Panc1 (cell line): ENCODE measurements at regions not wholly inside any gene's neighbourhood (a gene's known extent, or its start where the extent isn't known, plus 50 kb on each side); places are given as distances from the start of the nearest gene placed in this dataset.

Experiments
- ATAC-seq: fragments of 200-7000 bp; cut with Tn5 transposase; 2 replicates; pipeline ENCODE4 v1.9.1; 2020; ENCODE audit warnings: mild to moderate bottlenecking, moderate library complexity
- BruUV-seq: library from RNA; stranded (reverse); fragments of 400-500 nt; replicated peaks from 2 replicates; lab custom pipeline; 2021; lab: Mats Ljungman, UMichigan
- CTCF ChIA-PET: fragments of 300-600 bp; sonication (Branson Sonifier 250); formaldehyde crosslinking; loops from one replicate; lab custom pipeline; 2022; ENCODE audit warnings: antibody characterized with exemption; lab: Charles Lee
- POLR2A ChIA-PET: fragments of 300-600 bp; sonication (Branson Sonifier 250); formaldehyde crosslinking; loops from one replicate; lab custom pipeline; 2022; ENCODE audit warnings: antibody characterized with exemption; lab: Charles Lee
- DNase-seq: peaks from one replicate; pipeline ENCODE4 v3.0.0-alpha.2; 2010; ENCODE audit warnings: low read depth, low spot score
- H3K27ac ChIP-seq: 2 replicates; pipeline ENCODE4 v1.5.1; 2011; ENCODE audit warnings: mild to moderate bottlenecking, low read length, inconsistent platforms
- H3K27me3 ChIP-seq: fragments of 200-500 bp; sonication (Bioruptor generic); 2 replicates; pipeline ENCODE4 v1.6.0; 2014; ENCODE audit warnings: low read length, inconsistent platforms; ENCODE audit not compliant: control insufficient read depth, insufficient read depth
- H3K36me3 ChIP-seq: fragments of 200-500 bp; sonication (Bioruptor generic); 2 replicates; pipeline ENCODE4 v1.5.1; 2014; ENCODE audit warnings: inconsistent platforms, mild to moderate bottlenecking, low read length, moderate library complexity; ENCODE audit not compliant: control insufficient read depth, insufficient read depth
- H3K4me1 ChIP-seq: 2 replicates; pipeline ENCODE4 v1.5.1; 2011; ENCODE audit warnings: inconsistent platforms, mild to moderate bottlenecking, low read length, moderate library complexity; ENCODE audit not compliant: control insufficient read depth, insufficient read depth
- H3K4me3 ChIP-seq, 2 experiments: 2 replicates each; pipeline ENCODE4 v1.5.1; 2011 to 2012; ENCODE audit warnings: low read depth in 2 of 2, low read length in 2 of 2, mild to moderate bottlenecking in 2 of 2, inconsistent platforms in 1 of 2, moderate library complexity in 1 of 2
- H3K9me3 ChIP-seq: fragments of 200-500 bp; sonication (Bioruptor generic); 2 replicates; pipeline ENCODE4 v1.5.1; 2014; ENCODE audit warnings: low read depth, mild to moderate bottlenecking, inconsistent platforms, low read length, moderate library complexity; ENCODE audit not compliant: control insufficient read depth, insufficient read depth
- POLR2AphosphoS5 ChIP-seq: IDR thresholded peaks from 2 replicates; pipeline ENCODE4 v1.6.1; 2012; ENCODE audit warnings: mild to moderate bottlenecking, low read depth, low read length, moderate library complexity
- SIN3A ChIP-seq: IDR thresholded peaks from 2 replicates; pipeline ENCODE4 v1.6.1; 2012; ENCODE audit warnings: low read depth, mild to moderate bottlenecking, low read length, moderate library complexity, borderline replicate concordance; ENCODE audit not compliant: insufficient read depth
- TCF7L2 ChIP-seq: IDR thresholded peaks from 2 replicates; pipeline ENCODE4 v1.6.1; 2011; ENCODE audit warnings: mild to moderate bottlenecking, low read depth, low read length, inconsistent platforms
- in situ Hi-C: cut with HindIII; loops from 2 replicates; pipeline ENCODE4 v1.10.0; 2016; ENCODE audit warnings: low sequenced_read_pairs, low pct_unique_long_range_greater_than_20kb
- intact Hi-C: fragments of 100-400 bp; cut with micrococcal nuclease; formaldehyde crosslinking; loops from one replicate; pipeline ENCODE4 v1.10.0; 2022; ENCODE audit not compliant: unreplicated experiment
- TF ChIP-seq, protein P1 (sequence below): fragments of 450-650 bp; IDR thresholded peaks from 2 replicates; pipeline ENCODE4 v1.5.1; 2017; ENCODE audit warnings: mild to moderate bottlenecking
- TF ChIP-seq, protein P2 (sequence below), 2 experiments: IDR thresholded peaks; 2 replicates each; pipeline ENCODE4 v1.6.1; 2011 to 2012; ENCODE audit warnings: low read depth in 2 of 2, control low read depth in 1 of 2, low read length in 1 of 2, mild to moderate bottlenecking in 1 of 2, moderate library complexity in 1 of 2; ENCODE audit not compliant: insufficient read depth in 1 of 2

DNA sequence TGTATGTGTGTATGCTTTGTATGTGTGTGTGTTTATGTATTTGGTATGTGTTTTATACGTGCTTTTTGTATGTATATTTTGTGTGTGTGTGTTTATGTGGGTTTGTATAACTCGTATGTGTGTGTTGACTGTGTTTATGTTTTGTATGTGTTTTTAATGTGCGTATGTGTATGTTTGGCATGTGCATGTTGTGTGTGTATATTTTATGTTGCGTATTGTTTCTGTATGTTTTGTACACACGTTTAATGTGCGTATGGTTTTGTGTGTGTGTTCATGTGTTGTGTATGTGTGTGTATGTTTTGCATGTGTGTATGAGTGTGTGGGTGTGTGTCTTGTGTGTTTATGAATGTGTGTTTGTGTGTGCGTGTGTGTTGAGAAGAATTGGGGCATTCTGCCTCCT lies 55.2 kb upstream of the NCK2 start:
- CTCF ChIA-PET: no interaction called here
- TF ChIP-seq TCF7L2 (no peak), POLR2AphosphoS5 (no peak), SIN3A (no peak)
- TF ChIP-seq, protein P1, sequence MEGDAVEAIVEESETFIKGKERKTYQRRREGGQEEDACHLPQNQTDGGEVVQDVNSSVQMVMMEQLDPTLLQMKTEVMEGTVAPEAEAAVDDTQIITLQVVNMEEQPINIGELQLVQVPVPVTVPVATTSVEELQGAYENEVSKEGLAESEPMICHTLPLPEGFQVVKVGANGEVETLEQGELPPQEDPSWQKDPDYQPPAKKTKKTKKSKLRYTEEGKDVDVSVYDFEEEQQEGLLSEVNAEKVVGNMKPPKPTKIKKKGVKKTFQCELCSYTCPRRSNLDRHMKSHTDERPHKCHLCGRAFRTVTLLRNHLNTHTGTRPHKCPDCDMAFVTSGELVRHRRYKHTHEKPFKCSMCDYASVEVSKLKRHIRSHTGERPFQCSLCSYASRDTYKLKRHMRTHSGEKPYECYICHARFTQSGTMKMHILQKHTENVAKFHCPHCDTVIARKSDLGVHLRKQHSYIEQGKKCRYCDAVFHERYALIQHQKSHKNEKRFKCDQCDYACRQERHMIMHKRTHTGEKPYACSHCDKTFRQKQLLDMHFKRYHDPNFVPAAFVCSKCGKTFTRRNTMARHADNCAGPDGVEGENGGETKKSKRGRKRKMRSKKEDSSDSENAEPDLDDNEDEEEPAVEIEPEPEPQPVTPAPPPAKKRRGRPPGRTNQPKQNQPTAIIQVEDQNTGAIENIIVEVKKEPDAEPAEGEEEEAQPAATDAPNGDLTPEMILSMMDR: no peak
- TF ChIP-seq, protein P2, sequence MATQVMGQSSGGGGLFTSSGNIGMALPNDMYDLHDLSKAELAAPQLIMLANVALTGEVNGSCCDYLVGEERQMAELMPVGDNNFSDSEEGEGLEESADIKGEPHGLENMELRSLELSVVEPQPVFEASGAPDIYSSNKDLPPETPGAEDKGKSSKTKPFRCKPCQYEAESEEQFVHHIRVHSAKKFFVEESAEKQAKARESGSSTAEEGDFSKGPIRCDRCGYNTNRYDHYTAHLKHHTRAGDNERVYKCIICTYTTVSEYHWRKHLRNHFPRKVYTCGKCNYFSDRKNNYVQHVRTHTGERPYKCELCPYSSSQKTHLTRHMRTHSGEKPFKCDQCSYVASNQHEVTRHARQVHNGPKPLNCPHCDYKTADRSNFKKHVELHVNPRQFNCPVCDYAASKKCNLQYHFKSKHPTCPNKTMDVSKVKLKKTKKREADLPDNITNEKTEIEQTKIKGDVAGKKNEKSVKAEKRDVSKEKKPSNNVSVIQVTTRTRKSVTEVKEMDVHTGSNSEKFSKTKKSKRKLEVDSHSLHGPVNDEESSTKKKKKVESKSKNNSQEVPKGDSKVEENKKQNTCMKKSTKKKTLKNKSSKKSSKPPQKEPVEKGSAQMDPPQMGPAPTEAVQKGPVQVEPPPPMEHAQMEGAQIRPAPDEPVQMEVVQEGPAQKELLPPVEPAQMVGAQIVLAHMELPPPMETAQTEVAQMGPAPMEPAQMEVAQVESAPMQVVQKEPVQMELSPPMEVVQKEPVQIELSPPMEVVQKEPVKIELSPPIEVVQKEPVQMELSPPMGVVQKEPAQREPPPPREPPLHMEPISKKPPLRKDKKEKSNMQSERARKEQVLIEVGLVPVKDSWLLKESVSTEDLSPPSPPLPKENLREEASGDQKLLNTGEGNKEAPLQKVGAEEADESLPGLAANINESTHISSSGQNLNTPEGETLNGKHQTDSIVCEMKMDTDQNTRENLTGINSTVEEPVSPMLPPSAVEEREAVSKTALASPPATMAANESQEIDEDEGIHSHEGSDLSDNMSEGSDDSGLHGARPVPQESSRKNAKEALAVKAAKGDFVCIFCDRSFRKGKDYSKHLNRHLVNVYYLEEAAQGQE (IDR thresholded peaks at IDR 0.05; ENCODE audit: insufficient read depth in 1 of 2, low read depth in 2 of 2, low read length in 1 of 2): no peak
- Histone ChIP-seq H3K4me3 (no peak overlapping the region), H3K27me3 (no peaks in the 10 kb centered on the region), H3K27ac (no peak overlapping the region), H3K36me3 (no peaks in the 10 kb centered on the region), H3K9me3 (no peaks in the 10 kb centered on the region), H3K4me1 (no peaks in the 10 kb centered on the region)
- ATAC-seq: no peak
- in situ Hi-C loops: no loop called here
- no TSS peak for BruUV-seq
- intact Hi-C loops: no loop called here
- POLR2A ChIA-PET: no interaction called here
- no peak for DNase-seq

DNA sequence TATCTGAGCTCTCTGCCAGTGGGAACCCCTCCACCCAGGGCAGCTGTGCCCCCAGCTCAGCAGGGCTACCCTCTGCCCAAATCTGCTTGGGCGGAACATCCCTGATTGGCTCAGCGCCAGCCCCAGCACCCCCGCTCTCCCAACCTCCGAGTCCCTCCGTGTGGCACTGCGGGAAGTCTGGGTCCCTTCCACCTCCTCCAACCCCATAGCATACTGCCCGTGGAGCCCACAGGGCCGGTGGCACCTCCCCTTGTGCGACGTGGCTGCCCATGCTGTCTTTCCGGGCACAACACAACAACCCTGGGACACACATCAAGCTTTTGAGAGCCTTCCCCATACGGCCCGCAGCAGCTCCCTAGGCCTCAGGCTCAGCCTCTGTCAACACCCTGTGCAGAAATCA lies 55.8 kb upstream of the NCK2 start:
- Histone ChIP-seq H3K36me3 (no peaks in the 10 kb centered on the region), H3K9me3 (no peaks in the 10 kb centered on the region), H3K4me3 (no peak overlapping the region), H3K27ac (no peak overlapping the region), H3K4me1 (no peaks in the 10 kb centered on the region), H3K27me3 (no peaks in the 10 kb centered on the region)
- POLR2A ChIA-PET: no interaction called here
- DNase-seq: no peak
- intact Hi-C loops (no loop called here), in situ Hi-C loops (no loop called here)
- CTCF ChIA-PET: no interaction called here
- no peak for TF ChIP-seq SIN3A
- TF ChIP-seq, protein P2 (IDR thresholded peaks at IDR 0.05; ENCODE audit: insufficient read depth in 1 of 2, low read depth in 2 of 2, low read length in 1 of 2): no peak
- TF ChIP-seq, protein P1: no peak
- TF ChIP-seq TCF7L2: no peak
- no peak for TF ChIP-seq POLR2AphosphoS5
- ATAC-seq: no peak
- BruUV-seq: no TSS peak
